Neural progenitor cell (in vitro differentiated cells): ENCODE measurements at regions not wholly inside any gene's neighbourhood (a gene's known extent, or its start where the extent isn't known, plus 50 kb on each side); places are given as distances from the start of the nearest gene placed in this dataset.

Source experiments
- CTCF ChIP-seq: fragments of 200-600 bp; sonication (generic); IDR thresholded peaks from 2 replicates; pipeline ENCODE4 v1.5.1; 2017; ENCODE audit warnings: antibody characterized with exemption, mild to moderate bottlenecking
- EZH2 ChIP-seq: fragments of 200-600 bp; sonication (generic); IDR thresholded peaks from 2 replicates; pipeline ENCODE4 v1.6.1; 2017; ENCODE audit warnings: antibody characterized with exemption, mild to moderate bottlenecking, moderate library complexity
- EZH2phosphoT487 ChIP-seq: fragments of 200-600 bp; sonication (generic); IDR thresholded peaks from 2 replicates; pipeline ENCODE4 v1.6.1; 2017; ENCODE audit warnings: antibody characterized with exemption

- TF ChIP-seq EZH2 (no peak), CTCF (no peak), EZH2phosphoT487 (no peak)
These were observed 148.3 kb downstream of the HNMT start for GRCh38 chr2:138112536-138112935.
